Smooth muscle cell (in vitro differentiated cells): ENCODE measurements at regions not wholly inside any gene's neighbourhood (a gene's known extent, or its start where the extent isn't known, plus 50 kb on each side); places are given as distances from the start of the nearest gene placed in this dataset.

Experiments
- DNase-seq: peaks from one replicate; lab custom pipeline; 2025; ENCODE audit not compliant: unreplicated experiment; lab: John Stamatoyannopoulos, UW
- H2AFZ ChIP-seq: fragments of 200-600 bp; sonication (generic); 2 replicates; pipeline ENCODE4 v1.6.0; 2016; ENCODE audit warnings: antibody characterized with exemption, low read depth, mild to moderate bottlenecking
- H3F3A ChIP-seq: fragments of 200-600 bp; sonication (generic); 2 replicates; pipeline ENCODE4 v1.6.0; 2017; ENCODE audit warnings: antibody characterized with exemption, low read depth
- H3K27ac ChIP-seq: fragments of 200-600 bp; sonication (generic); 2 replicates; pipeline ENCODE4 v1.5.1; 2016; ENCODE audit warnings: low read depth, mild to moderate bottlenecking
- H3K27me3 ChIP-seq: fragments of 200-600 bp; sonication (generic); 2 replicates; pipeline ENCODE4 v1.6.1; 2016; ENCODE audit warnings: low read depth, mild to moderate bottlenecking
- H3K36me3 ChIP-seq: fragments of 200-600 bp; sonication (generic); 2 replicates; pipeline ENCODE4 v1.5.1; 2016; ENCODE audit warnings: low read depth
- H3K4me1 ChIP-seq: fragments of 200-600 bp; sonication (generic); 2 replicates; pipeline ENCODE4 v1.5.1; 2016; ENCODE audit warnings: low read depth
- H3K4me2 ChIP-seq: fragments of 200-600 bp; sonication (generic); 2 replicates; pipeline ENCODE4 v1.6.0; 2016; ENCODE audit warnings: mild to moderate bottlenecking
- H3K4me3 ChIP-seq: fragments of 200-600 bp; sonication (generic); 2 replicates; pipeline ENCODE4 v1.5.1; 2016; ENCODE audit warnings: mild to moderate bottlenecking
- H3K79me2 ChIP-seq: fragments of 200-600 bp; sonication (generic); 2 replicates; pipeline ENCODE4 v1.6.0; 2016; ENCODE audit warnings: low read depth, mild to moderate bottlenecking
- H3K9ac ChIP-seq: fragments of 200-600 bp; sonication (generic); 2 replicates; pipeline ENCODE4 v1.6.0; 2016; ENCODE audit warnings: low read depth
- H3K9me3 ChIP-seq: fragments of 200-600 bp; sonication (generic); replicated peaks from 2 replicates; pipeline ENCODE4 v1.5.1; 2016; ENCODE audit warnings: low read depth
- H4K20me1 ChIP-seq: fragments of 200-600 bp; sonication (generic); 2 replicates; pipeline ENCODE4 v1.6.0; 2016; ENCODE audit warnings: low read depth
- CTCF ChIP-seq: fragments of 200-600 bp; sonication (generic); IDR thresholded peaks from 2 replicates; pipeline ENCODE4 v1.5.1; 2017; ENCODE audit warnings: borderline replicate concordance, mild to moderate bottlenecking, antibody characterized with exemption; ENCODE audit not compliant: insufficient read depth, poor library complexity, severe bottlenecking
- WGBS: methylation state at CpG from one replicate; pipeline ENCODE4 v1.1.7; 2016; ENCODE audit warnings: low lambda C conversion rate; 5-methylcytosine and 5-hydroxymethylcytosine counted together

DNA sequence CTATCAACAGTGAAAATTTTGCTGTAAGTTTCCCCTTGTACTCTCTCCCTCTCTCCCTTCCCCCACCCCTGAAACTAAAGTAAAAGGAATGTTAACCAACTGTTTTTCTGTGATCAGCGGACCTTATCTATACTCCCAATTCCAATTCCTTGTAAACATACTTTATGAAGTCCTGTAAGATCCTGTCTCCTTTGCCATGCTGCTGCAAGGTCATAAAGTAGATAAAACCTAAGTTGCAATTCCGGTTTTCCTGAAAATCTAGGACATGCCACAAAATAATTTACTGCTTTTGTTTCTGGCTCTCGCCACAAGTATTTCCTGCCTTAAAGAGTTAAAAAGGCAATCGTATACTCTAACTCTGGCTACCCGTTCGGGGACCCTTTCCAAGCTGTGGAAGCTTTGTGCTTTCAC is 1469.0 kb downstream of the LRRC4C start:
- 2% methylated on average over 6 of the region's 6 CpGs for WGBS
- TF ChIP-seq CTCF: no peak
- Histone ChIP-seq H3K27ac (peak overlapping the region; percentile 28), H4K20me1 (no peaks in the 10 kb centered on the region), H3K79me2 (no peaks in the 10 kb centered on the region), H3K9ac (no peak overlapping the region), H3K4me3 (peak overlapping the region; percentile 33), H3K9me3 (no peaks in the 10 kb centered on the region), H3K27me3 (no peaks in the 10 kb centered on the region), H3K4me1 (no peaks in the 10 kb centered on the region), H3K36me3 (no peaks in the 10 kb centered on the region), H3K4me2 (peak overlapping the region; percentile 86), H3F3A (no peaks in the 10 kb centered on the region), H2AFZ (peak overlapping the region; percentile 91)
- DNase-seq: no peak

DNA sequence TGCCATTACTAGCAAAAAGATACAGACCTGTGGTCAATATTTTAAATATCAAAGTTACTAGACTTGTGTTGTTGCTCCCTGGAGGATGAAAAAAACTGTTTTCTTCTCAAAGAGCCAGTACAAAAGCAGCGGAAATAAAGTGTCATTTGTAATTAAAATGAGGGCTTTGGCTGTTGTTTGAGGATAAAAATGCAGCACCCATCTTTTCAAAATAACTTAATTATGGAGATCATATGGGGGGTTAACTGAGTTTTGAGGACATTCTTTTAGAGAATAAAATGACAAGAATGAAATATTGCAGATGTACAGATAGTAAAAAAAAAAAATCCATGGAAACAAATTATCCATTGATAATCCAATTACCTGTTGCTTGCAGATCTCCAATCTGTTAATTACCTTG is 1484.4 kb downstream of the LRRC4C start:
- H3K27ac ChIP-seq: no peak overlapping the region
- no peaks in the 10 kb centered on the region for H3K27me3 ChIP-seq
- H3K9ac ChIP-seq: no peak overlapping the region
- WGBS: 92% methylated on average over 1 of the region's 1 CpG
- no peaks in the 10 kb centered on the region for H3F3A ChIP-seq
- H3K36me3 ChIP-seq: no peaks in the 10 kb centered on the region
- no peak overlapping the region for H3K4me3 ChIP-seq
- H3K79me2 ChIP-seq: no peaks in the 10 kb centered on the region
- H4K20me1 ChIP-seq: no peaks in the 10 kb centered on the region
- no peaks in the 10 kb centered on the region for H3K9me3 ChIP-seq
- DNase-seq: no peak
- TF ChIP-seq CTCF: no peak
- no peak overlapping the region for H3K4me2 ChIP-seq
- H2AFZ ChIP-seq: peak overlapping the region; percentile 8
- H3K4me1 ChIP-seq: no peaks in the 10 kb centered on the region

DNA sequence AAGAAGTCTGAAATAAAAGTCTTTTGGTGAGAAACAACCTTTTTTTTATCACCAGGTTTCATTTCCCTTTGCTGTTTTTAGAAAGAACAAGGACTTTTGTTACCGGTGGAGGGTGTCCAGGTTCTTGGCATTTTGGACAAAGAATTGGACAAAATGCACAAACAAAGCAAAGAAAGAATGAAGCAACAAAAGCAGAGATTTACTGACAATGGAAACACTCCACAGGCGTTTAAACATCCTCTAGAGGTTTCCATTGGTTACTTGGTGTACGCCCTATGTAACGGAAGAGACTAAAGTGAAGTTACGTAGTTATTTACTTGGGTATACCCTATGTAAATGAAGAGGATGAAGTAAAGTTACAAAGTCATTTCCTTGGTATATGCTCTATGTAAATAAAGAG is 1487.0 kb downstream of the LRRC4C start:
- Histone ChIP-seq H3K79me2 (no peaks in the 10 kb centered on the region), H3K36me3 (no peaks in the 10 kb centered on the region), H2AFZ (no peak overlapping the region), H3K27me3 (no peaks in the 10 kb centered on the region), H3K4me2 (no peak overlapping the region), H3K4me3 (no peak overlapping the region), H3K9me3 (no peaks in the 10 kb centered on the region), H3K27ac (no peak overlapping the region), H3F3A (no peaks in the 10 kb centered on the region), H4K20me1 (no peaks in the 10 kb centered on the region), H3K4me1 (no peaks in the 10 kb centered on the region), H3K9ac (no peak overlapping the region)
- DNase-seq: no peak
- no peak for TF ChIP-seq CTCF
- WGBS: 96% methylated on average over 5 of the region's 5 CpGs

GRCh38 chr11:39971938-39972337 is 1487.5 kb downstream of the LRRC4C start:
- WGBS: 96% methylated on average over 3 of the region's 3 CpGs
- Histone ChIP-seq H2AFZ (no peak overlapping the region), H3K79me2 (no peaks in the 10 kb centered on the region), H3K4me2 (no peak overlapping the region), H3K4me1 (no peaks in the 10 kb centered on the region), H3K27ac (no peak overlapping the region), H3K36me3 (no peaks in the 10 kb centered on the region), H3K9me3 (no peaks in the 10 kb centered on the region), H3K27me3 (no peaks in the 10 kb centered on the region), H3K9ac (no peak overlapping the region), H4K20me1 (no peaks in the 10 kb centered on the region), H3F3A (no peaks in the 10 kb centered on the region), H3K4me3 (no peak overlapping the region)
- DNase-seq: no peak
- TF ChIP-seq CTCF: no peak
